Lower leg skin (tissue), 4 donors: ENCODE measurements at regions not wholly inside any gene's neighbourhood (a gene's known extent, or its start where the extent isn't known, plus 50 kb on each side); places are given as distances from the start of the nearest gene placed in this dataset.

ENCODE experiments used
- DNase-seq, 2 donors: peaks; one replicate each; pipeline ENCODE4 v3.0.0-alpha.2; 2019; ENCODE audit warnings: low spot score in 2 of 2
- H3K4me3 ChIP-seq: fragments of 200-600 bp; sonication (generic); 2 replicates; pipeline ENCODE4 v1.5.1; 2017; ENCODE audit warnings: mild to moderate bottlenecking, low read depth; ENCODE audit not compliant: poor library complexity, severe bottlenecking
- POLR2A ChIP-seq, 2 donors: fragments of 450-650 bp; IDR thresholded peaks; one replicate each; pipeline ENCODE4 v1.6.1; 2016 to 2017; ENCODE audit warnings: antibody characterized with exemption in 2 of 2, mild to moderate bottlenecking in 1 of 2, moderate library complexity in 1 of 2
- WGBS, 2 donors: methylation state at CpG; one replicate each; pipeline ENCODE4 v1.1.5; 2018; 5-methylcytosine and 5-hydroxymethylcytosine counted together
- intact Hi-C: fragments of 100-400 bp; cut with DNase I; formaldehyde crosslinking; loops from one replicate; pipeline ENCODE4 v1.15.0; 2023; ENCODE audit warnings: low total_unique reads
- TF ChIP-seq, protein P1 (sequence below), 3 donors: fragments of 450-650 bp; IDR thresholded peaks; one replicate each; pipeline ENCODE4 v1.5.1; 2016; ENCODE audit warnings: antibody characterized with exemption in 3 of 3, mild to moderate bottlenecking in 3 of 3, moderate library complexity in 2 of 3

DNA sequence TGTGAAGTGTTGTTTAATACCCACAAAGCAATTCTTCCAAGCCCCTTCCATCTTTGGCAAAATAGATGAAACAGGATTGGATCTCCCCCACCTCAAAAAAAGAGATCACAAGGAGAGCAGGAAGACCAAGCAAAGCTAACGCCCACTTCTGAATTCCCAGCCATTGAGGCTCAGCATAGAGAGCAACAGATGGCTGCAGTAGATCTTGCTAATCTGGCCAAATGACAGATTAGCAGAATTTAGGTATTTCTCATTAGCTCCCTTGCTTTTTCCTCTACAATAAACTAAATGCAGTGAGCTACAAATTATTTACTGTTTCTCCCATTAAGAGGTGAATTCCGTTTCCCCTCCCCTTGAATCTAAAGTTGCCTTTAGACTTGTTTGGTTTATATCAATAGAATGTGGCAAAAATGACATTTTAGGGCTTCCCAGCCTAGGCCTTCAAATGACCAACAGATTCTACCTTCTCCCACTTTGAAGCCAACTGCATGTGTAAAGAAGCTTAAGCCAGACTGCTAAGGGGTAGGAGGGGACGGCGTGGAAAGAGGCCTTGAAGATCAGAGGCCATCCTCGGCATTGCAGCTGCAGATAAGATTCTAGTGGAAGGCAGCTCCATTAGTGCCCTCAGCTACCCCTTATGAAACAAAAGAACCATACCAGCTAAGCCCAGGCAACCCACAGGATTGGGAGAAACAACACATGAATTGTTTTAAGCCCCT is 56.8 kb upstream of the CPEB4 start:
- intact Hi-C loops, result no loop called here
- TF ChIP-seq POLR2A (IDR thresholded peaks at IDR 0.05), result no peak
- TF ChIP-seq, protein P1, sequence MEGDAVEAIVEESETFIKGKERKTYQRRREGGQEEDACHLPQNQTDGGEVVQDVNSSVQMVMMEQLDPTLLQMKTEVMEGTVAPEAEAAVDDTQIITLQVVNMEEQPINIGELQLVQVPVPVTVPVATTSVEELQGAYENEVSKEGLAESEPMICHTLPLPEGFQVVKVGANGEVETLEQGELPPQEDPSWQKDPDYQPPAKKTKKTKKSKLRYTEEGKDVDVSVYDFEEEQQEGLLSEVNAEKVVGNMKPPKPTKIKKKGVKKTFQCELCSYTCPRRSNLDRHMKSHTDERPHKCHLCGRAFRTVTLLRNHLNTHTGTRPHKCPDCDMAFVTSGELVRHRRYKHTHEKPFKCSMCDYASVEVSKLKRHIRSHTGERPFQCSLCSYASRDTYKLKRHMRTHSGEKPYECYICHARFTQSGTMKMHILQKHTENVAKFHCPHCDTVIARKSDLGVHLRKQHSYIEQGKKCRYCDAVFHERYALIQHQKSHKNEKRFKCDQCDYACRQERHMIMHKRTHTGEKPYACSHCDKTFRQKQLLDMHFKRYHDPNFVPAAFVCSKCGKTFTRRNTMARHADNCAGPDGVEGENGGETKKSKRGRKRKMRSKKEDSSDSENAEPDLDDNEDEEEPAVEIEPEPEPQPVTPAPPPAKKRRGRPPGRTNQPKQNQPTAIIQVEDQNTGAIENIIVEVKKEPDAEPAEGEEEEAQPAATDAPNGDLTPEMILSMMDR (IDR thresholded peaks at IDR 0.05), result no peak
- H3K4me3 ChIP-seq, result no peak overlapping the region
- no peak for DNase-seq
- 89 to 95% methylated on average over 5 of the region's 5 CpGs for WGBS, 2 donors

GRCh38 chr5:173832386-173832785 is 55.8 kb upstream of the CPEB4 start:
- no peak for TF ChIP-seq POLR2A (IDR thresholded peaks at IDR 0.05)
- TF ChIP-seq, protein P1 (IDR thresholded peaks at IDR 0.05), result no peak
- DNase-seq, result no peak
- intact Hi-C loops, result no loop called here
- no peak overlapping the region for H3K4me3 ChIP-seq
- WGBS, 2 donors, result 96 to 98% methylated on average over 7 of the region's 7 CpGs

GRCh38 chr5:173833196-173833985 is 54.8 kb upstream of the CPEB4 start:
- 43 to 51% methylated on average over 13 of the region's 13 CpGs for WGBS, 2 donors
- DNase-seq, result no peak
- intact Hi-C loops, result no loop called here
- TF ChIP-seq, protein P1 (IDR thresholded peaks at IDR 0.05), result no peak
- no peak for TF ChIP-seq POLR2A (IDR thresholded peaks at IDR 0.05)
- no peak overlapping the region for H3K4me3 ChIP-seq

GRCh38 chr5:173834071-173834771 is 53.9 kb upstream of the CPEB4 start:
- H3K4me3 ChIP-seq, result no peak overlapping the region
- 87 to 89% methylated on average over 7 of the region's 7 CpGs for WGBS, 2 donors
- intact Hi-C loops, result no loop called here

GRCh38 chr5:173835131-173835530 is 53.0 kb upstream of the CPEB4 start:
- TF ChIP-seq, protein P1 (IDR thresholded peaks at IDR 0.05), result no peak
- TF ChIP-seq POLR2A (IDR thresholded peaks at IDR 0.05), result no peak
- no peak overlapping the region for H3K4me3 ChIP-seq
- 82 to 92% methylated on average over 3 of the region's 3 CpGs for WGBS, 2 donors
- intact Hi-C loops, result no loop called here
- DNase-seq, result no peak

More at GRCh38 chr5:173834071-173834771, 53.9 kb upstream of the CPEB4 start:
- TF ChIP-seq POLR2A (IDR thresholded peaks at IDR 0.05), result no peak
- TF ChIP-seq, protein P1 (IDR thresholded peaks at IDR 0.05), result no peak
- DNase-seq, result no peak
